HCT116 (cell line): ENCODE measurements at regions not wholly inside any gene's neighbourhood (a gene's known extent, or its start where the extent isn't known, plus 50 kb on each side); places are given as distances from the start of the nearest gene placed in this dataset.

ENCODE experiments used
- ATAC-seq: fragments of 200-7000 bp; cut with Tn5 transposase; 2 replicates; pipeline ENCODE4 v1.9.1; 2020; ENCODE audit warnings: mild to moderate bottlenecking, moderate library complexity
- BruUV-seq: library from RNA; stranded (reverse); fragments of 400-500 nt; replicated peaks from 2 replicates; lab custom pipeline; 2021; lab: Mats Ljungman, UMichigan
- CTCF ChIA-PET: fragments of 300-600 bp; sonication (Branson Sonifier 250); formaldehyde crosslinking; loops from one replicate; lab custom pipeline; 2021; ENCODE audit warnings: antibody characterized with exemption; lab: Charles Lee
- POLR2A ChIA-PET: fragments of 300-600, 350-600 bp; sonication (Branson Sonifier 250); formaldehyde crosslinking; loops from one replicate; lab custom pipeline; 2021; ENCODE audit warnings: antibody characterized with exemption; lab: Charles Lee
- RAD21 ChIA-PET, 2 experiments: fragments of 300-600 bp; sonication (Branson Sonifier 250); formaldehyde crosslinking; loops; one replicate each; lab custom pipeline; 2023; ENCODE audit warnings: low total read pairs in 2 of 2; ENCODE audit not compliant: uncharacterized antibody in 2 of 2, unreplicated experiment in 2 of 2, low non-redundant PET in 1 of 2; lab: Charles Lee
- DNase-seq: peaks from one replicate; pipeline ENCODE4 v3.0.0-alpha.2; 2010; ENCODE audit warnings: low read depth, low spot score
- H2AFZ ChIP-seq: fragments of 200-600 bp; shearing (Covaris generic), sonication (generic); 2 replicates; pipeline ENCODE4 v1.6.1; 2017; ENCODE audit warnings: low read depth, mixed run types, mixed read lengths, antibody characterized with exemption, low read length; ENCODE audit not compliant: poor library complexity, severe bottlenecking
- H3K27ac ChIP-seq: 2 replicates; pipeline ENCODE4 v1.5.1; 2012; ENCODE audit warnings: low read depth, low read length
- H3K27me3 ChIP-seq: fragments of 200-600 bp; sonication (generic); 2 replicates; pipeline ENCODE4 v1.6.1; 2016; ENCODE audit warnings: mixed run types, low read length, mixed read lengths; ENCODE audit not compliant: insufficient read depth
- H3K36me3 ChIP-seq, 2 experiments: fragments of 200-500 bp in 1 of 2; fragments of 200-600 bp in 1 of 2; sonication (Bioruptor generic) in 1 of 2; sonication (generic) in 1 of 2; 2 replicates each; pipeline versions ENCODE4 v1.5.1 to v1.6.1; 2014 to 2016; ENCODE audit warnings: low read length in 2 of 2, inconsistent platforms in 1 of 2, mixed read lengths in 1 of 2, mixed run types in 1 of 2; ENCODE audit not compliant: insufficient read depth in 2 of 2, control insufficient read depth in 1 of 2
- H3K4me1 ChIP-seq, 2 experiments: fragments of 200-600 bp in 1 of 2; sonication (generic) in 1 of 2; 2 replicates each; pipeline versions ENCODE4 v1.5.1 to v1.6.1; 2012 to 2017; ENCODE audit warnings: low read length in 2 of 2, inconsistent platforms in 1 of 2, mild to moderate bottlenecking in 1 of 2, mixed read lengths in 1 of 2, mixed run types in 1 of 2, moderate library complexity in 1 of 2; ENCODE audit not compliant: insufficient read depth in 2 of 2, control insufficient read depth in 1 of 2
- H3K4me2 ChIP-seq: fragments of 200-600 bp; sonication (generic); 2 replicates; pipeline ENCODE4 v1.6.1; 2017; ENCODE audit warnings: mixed run types, low read length, mixed read lengths
- H3K4me3 ChIP-seq, 2 experiments: fragments of 200-600 bp in 1 of 2; sonication (generic) in 1 of 2; replicated peaks in 1 of 2; 2 replicates each; pipeline ENCODE4 v1.5.1; 2011 to 2016; ENCODE audit warnings: low read length in 2 of 2, control low read depth in 1 of 2, low read depth in 1 of 2, mild to moderate bottlenecking in 1 of 2, mixed read lengths in 1 of 2, mixed run types in 1 of 2
- H3K79me2 ChIP-seq: fragments of 200-600 bp; sonication (generic); 2 replicates; pipeline ENCODE4 v1.6.1; 2017; ENCODE audit warnings: mild to moderate bottlenecking, mixed run types, low read length, moderate library complexity, mixed read lengths; ENCODE audit not compliant: insufficient read depth
- H3K9ac ChIP-seq: fragments of 200-600 bp; sonication (generic); 2 replicates; pipeline ENCODE4 v1.6.1; 2016; ENCODE audit warnings: low read length, mixed read lengths
- H3K9me2 ChIP-seq: fragments of 200-600 bp; sonication (generic), shearing (Covaris generic); 2 replicates; pipeline ENCODE4 v1.6.1; 2017; ENCODE audit warnings: mixed run types, mild to moderate bottlenecking, moderate library complexity; ENCODE audit not compliant: insufficient read depth
- H3K9me3 ChIP-seq, 2 experiments: fragments of 200-500 bp in 1 of 2; fragments of 200-600 bp in 1 of 2; sonication (Bioruptor generic) in 1 of 2; sonication (generic) in 1 of 2; 2 replicates each; pipeline ENCODE4 v1.6.1; 2014 to 2017; ENCODE audit warnings: low read length in 2 of 2, mixed read lengths in 2 of 2, inconsistent platforms in 1 of 2, low read depth in 1 of 2, mild to moderate bottlenecking in 1 of 2, mixed run types in 1 of 2, moderate library complexity in 1 of 2; ENCODE audit not compliant: control insufficient read depth in 1 of 2, insufficient read depth in 1 of 2
- H4K20me1 ChIP-seq: fragments of 200-600 bp; sonication (generic), shearing (Covaris generic); 2 replicates; pipeline ENCODE4 v1.6.1; 2017; ENCODE audit warnings: mixed run types, mild to moderate bottlenecking, moderate library complexity; ENCODE audit not compliant: insufficient read depth
- CBX3 ChIP-seq: IDR thresholded peaks from 2 replicates; pipeline ENCODE4 v1.6.1; 2012; ENCODE audit warnings: low read depth
- EGR1 ChIP-seq: IDR thresholded peaks from 2 replicates; pipeline ENCODE4 v1.6.1; 2012; ENCODE audit warnings: low read depth
- EZH2 ChIP-seq: fragments of 200-600 bp; sonication (generic); IDR thresholded peaks from 2 replicates; pipeline ENCODE4 v1.6.1; 2017; ENCODE audit warnings: antibody characterized with exemption, mixed run types
- EZH2phosphoT487 ChIP-seq: fragments of 200-600 bp; IDR thresholded peaks from 2 replicates; pipeline ENCODE4 v1.6.1; 2018; ENCODE audit warnings: antibody characterized with exemption, borderline replicate concordance
- FOSL1 ChIP-seq: IDR thresholded peaks from 2 replicates; pipeline ENCODE4 v1.6.1; 2012; ENCODE audit warnings: low read depth
- POLR2AphosphoS5 ChIP-seq: IDR thresholded peaks from 2 replicates; pipeline ENCODE4 v1.6.1; 2011; ENCODE audit warnings: mild to moderate bottlenecking, low read depth, low read length, moderate library complexity
- RAD21 ChIP-seq: IDR thresholded peaks from 2 replicates; pipeline ENCODE4 v1.6.1; 2012; ENCODE audit warnings: low read depth, mild to moderate bottlenecking
- SRF ChIP-seq: IDR thresholded peaks from 2 replicates; pipeline ENCODE4 v1.6.1; 2012; ENCODE audit warnings: low read depth
- TCF7L2 ChIP-seq: IDR thresholded peaks from 2 replicates; pipeline ENCODE4 v1.7.0; 2011; ENCODE audit warnings: borderline replicate concordance, inconsistent platforms; ENCODE audit not compliant: insufficient read depth, insufficient read length; ENCODE audit errors: extremely low read depth
- ZFX ChIP-seq: fragments of 450-650 bp; IDR thresholded peaks from 2 replicates; pipeline ENCODE4 v1.6.1; 2017
- ZNF274 ChIP-seq: fragments of 200-500 bp; sonication (Bioruptor generic); IDR thresholded peaks from 2 replicates; pipeline ENCODE4 v1.6.1; 2014; ENCODE audit warnings: mild to moderate bottlenecking, low read depth, low read length, inconsistent platforms
- intact Hi-C: fragments of 100-400 bp; cut with micrococcal nuclease; formaldehyde crosslinking; loops from 2 replicates; pipeline ENCODE4 v1.10.0; 2022
- TF ChIP-seq, protein P1 (sequence below), 3 experiments: fragments of 200-600 bp in 1 of 3; sonication (generic) in 1 of 3; IDR thresholded peaks in 2 of 3; conservative IDR thresholded peaks in 1 of 3; 2 replicates each; pipeline ENCODE4 v1.5.1; 2012 to 2017; ENCODE audit warnings: low read depth in 2 of 3, low read length in 2 of 3, antibody characterized with exemption in 1 of 3, borderline replicate concordance in 1 of 3, control low read depth in 1 of 3, mild to moderate bottlenecking in 1 of 3, mixed read lengths in 1 of 3, mixed run types in 1 of 3, moderate library complexity in 1 of 3; ENCODE audit not compliant: insufficient read depth in 1 of 3
- TF ChIP-seq, protein P2 (sequence below): IDR thresholded peaks from 2 replicates; pipeline ENCODE4 v1.6.1; 2011; ENCODE audit warnings: mild to moderate bottlenecking, low read length, moderate library complexity; ENCODE audit not compliant: insufficient replicate concordance; ENCODE audit errors: extremely low read depth

DNA sequence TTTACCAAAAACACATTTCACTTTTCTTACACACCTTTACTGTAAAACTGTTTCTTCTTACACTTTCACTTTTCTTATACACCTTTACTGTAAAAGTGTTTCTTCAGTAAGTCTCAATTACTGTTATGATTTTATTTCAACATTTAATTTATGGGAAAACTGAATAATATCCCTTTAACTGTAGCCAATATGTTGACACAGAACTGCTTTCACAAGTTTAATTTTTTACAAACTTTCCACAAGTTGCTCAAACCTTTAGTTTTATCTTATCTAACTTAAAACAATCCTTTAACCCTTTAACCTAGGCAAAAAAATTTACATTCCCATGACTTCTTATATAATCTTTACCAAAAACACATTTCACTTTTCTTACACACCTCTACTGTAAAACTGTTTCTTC is 63.3 kb upstream of the OR5AN1 start:
- Histone ChIP-seq H3K4me3 (no peak overlapping the region), H3K27me3 (peaks cover 23% of the 10 kb centered on the region), H3K9me2 (no peaks in the 10 kb centered on the region), H4K20me1 (no peaks in the 10 kb centered on the region), H3K4me2 (no peak overlapping the region), H2AFZ (no peak overlapping the region), H3K79me2 (no peaks in the 10 kb centered on the region), H3K27ac (no peak overlapping the region), H3K4me1 (no peaks in the 10 kb centered on the region), H3K36me3 (no peaks in the 10 kb centered on the region), H3K9ac (no peak overlapping the region)
- no peak for DNase-seq
- ChIA-PET POLR2A (no interaction called here), CTCF (no interaction called here), RAD21 (no interaction called here)
- no TSS peak for BruUV-seq
- no peak for ATAC-seq
- intact Hi-C loops: no loop called here
- TF ChIP-seq, protein P1, sequence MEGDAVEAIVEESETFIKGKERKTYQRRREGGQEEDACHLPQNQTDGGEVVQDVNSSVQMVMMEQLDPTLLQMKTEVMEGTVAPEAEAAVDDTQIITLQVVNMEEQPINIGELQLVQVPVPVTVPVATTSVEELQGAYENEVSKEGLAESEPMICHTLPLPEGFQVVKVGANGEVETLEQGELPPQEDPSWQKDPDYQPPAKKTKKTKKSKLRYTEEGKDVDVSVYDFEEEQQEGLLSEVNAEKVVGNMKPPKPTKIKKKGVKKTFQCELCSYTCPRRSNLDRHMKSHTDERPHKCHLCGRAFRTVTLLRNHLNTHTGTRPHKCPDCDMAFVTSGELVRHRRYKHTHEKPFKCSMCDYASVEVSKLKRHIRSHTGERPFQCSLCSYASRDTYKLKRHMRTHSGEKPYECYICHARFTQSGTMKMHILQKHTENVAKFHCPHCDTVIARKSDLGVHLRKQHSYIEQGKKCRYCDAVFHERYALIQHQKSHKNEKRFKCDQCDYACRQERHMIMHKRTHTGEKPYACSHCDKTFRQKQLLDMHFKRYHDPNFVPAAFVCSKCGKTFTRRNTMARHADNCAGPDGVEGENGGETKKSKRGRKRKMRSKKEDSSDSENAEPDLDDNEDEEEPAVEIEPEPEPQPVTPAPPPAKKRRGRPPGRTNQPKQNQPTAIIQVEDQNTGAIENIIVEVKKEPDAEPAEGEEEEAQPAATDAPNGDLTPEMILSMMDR (IDR thresholded peaks at IDR 0.05 in 2 of 3, conservative IDR thresholded peaks at IDR 0.05 in 1 of 3; ENCODE audit: borderline replicate concordance in 1 of 3, insufficient read depth in 1 of 3, low read depth in 2 of 3, low read length in 2 of 3): no peak
- TF ChIP-seq RAD21: no peak
- no peak for TF ChIP-seq SRF
- no peak for TF ChIP-seq EGR1
- TF ChIP-seq FOSL1: no peak
- TF ChIP-seq ZNF274: no peak
- no peak for TF ChIP-seq ZFX
- TF ChIP-seq EZH2: no peak
- no peak for TF ChIP-seq EZH2phosphoT487
- TF ChIP-seq POLR2AphosphoS5: no peak
- TF ChIP-seq TCF7L2: no peak
- TF ChIP-seq CBX3: no peak
- TF ChIP-seq, protein P2, sequence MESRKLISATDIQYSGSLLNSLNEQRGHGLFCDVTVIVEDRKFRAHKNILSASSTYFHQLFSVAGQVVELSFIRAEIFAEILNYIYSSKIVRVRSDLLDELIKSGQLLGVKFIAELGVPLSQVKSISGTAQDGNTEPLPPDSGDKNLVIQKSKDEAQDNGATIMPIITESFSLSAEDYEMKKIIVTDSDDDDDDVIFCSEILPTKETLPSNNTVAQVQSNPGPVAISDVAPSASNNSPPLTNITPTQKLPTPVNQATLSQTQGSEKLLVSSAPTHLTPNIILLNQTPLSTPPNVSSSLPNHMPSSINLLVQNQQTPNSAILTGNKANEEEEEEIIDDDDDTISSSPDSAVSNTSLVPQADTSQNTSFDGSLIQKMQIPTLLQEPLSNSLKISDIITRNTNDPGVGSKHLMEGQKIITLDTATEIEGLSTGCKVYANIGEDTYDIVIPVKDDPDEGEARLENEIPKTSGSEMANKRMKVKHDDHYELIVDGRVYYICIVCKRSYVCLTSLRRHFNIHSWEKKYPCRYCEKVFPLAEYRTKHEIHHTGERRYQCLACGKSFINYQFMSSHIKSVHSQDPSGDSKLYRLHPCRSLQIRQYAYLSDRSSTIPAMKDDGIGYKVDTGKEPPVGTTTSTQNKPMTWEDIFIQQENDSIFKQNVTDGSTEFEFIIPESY: no peak
- TF ChIP-seq, all 23 proteins: peak for 0
- H3K9me3 ChIP-seq: no peaks in the 10 kb centered on the region
